Smooth muscle cell (in vitro differentiated cells): ENCODE measurements at regions not wholly inside any gene's neighbourhood (a gene's known extent, or its start where the extent isn't known, plus 50 kb on each side); places are given as distances from the start of the nearest gene placed in this dataset.

Experiments used
- DNase-seq: peaks from one replicate; lab custom pipeline; 2025; ENCODE audit not compliant: unreplicated experiment; lab: John Stamatoyannopoulos, UW
- H2AFZ ChIP-seq: fragments of 200-600 bp; sonication (generic); 2 replicates; pipeline ENCODE4 v1.6.0; 2016; ENCODE audit warnings: antibody characterized with exemption, low read depth, mild to moderate bottlenecking
- H3F3A ChIP-seq: fragments of 200-600 bp; sonication (generic); 2 replicates; pipeline ENCODE4 v1.6.0; 2017; ENCODE audit warnings: antibody characterized with exemption, low read depth
- H3K27ac ChIP-seq: fragments of 200-600 bp; sonication (generic); 2 replicates; pipeline ENCODE4 v1.5.1; 2016; ENCODE audit warnings: low read depth, mild to moderate bottlenecking
- H3K27me3 ChIP-seq: fragments of 200-600 bp; sonication (generic); 2 replicates; pipeline ENCODE4 v1.6.1; 2016; ENCODE audit warnings: low read depth, mild to moderate bottlenecking
- H3K36me3 ChIP-seq: fragments of 200-600 bp; sonication (generic); 2 replicates; pipeline ENCODE4 v1.5.1; 2016; ENCODE audit warnings: low read depth
- H3K4me1 ChIP-seq: fragments of 200-600 bp; sonication (generic); 2 replicates; pipeline ENCODE4 v1.5.1; 2016; ENCODE audit warnings: low read depth
- H3K4me2 ChIP-seq: fragments of 200-600 bp; sonication (generic); 2 replicates; pipeline ENCODE4 v1.6.0; 2016; ENCODE audit warnings: mild to moderate bottlenecking
- H3K4me3 ChIP-seq: fragments of 200-600 bp; sonication (generic); 2 replicates; pipeline ENCODE4 v1.5.1; 2016; ENCODE audit warnings: mild to moderate bottlenecking
- H3K79me2 ChIP-seq: fragments of 200-600 bp; sonication (generic); 2 replicates; pipeline ENCODE4 v1.6.0; 2016; ENCODE audit warnings: low read depth, mild to moderate bottlenecking
- H3K9ac ChIP-seq: fragments of 200-600 bp; sonication (generic); 2 replicates; pipeline ENCODE4 v1.6.0; 2016; ENCODE audit warnings: low read depth
- H3K9me3 ChIP-seq: fragments of 200-600 bp; sonication (generic); replicated peaks from 2 replicates; pipeline ENCODE4 v1.5.1; 2016; ENCODE audit warnings: low read depth
- H4K20me1 ChIP-seq: fragments of 200-600 bp; sonication (generic); 2 replicates; pipeline ENCODE4 v1.6.0; 2016; ENCODE audit warnings: low read depth
- CTCF ChIP-seq: fragments of 200-600 bp; sonication (generic); IDR thresholded peaks from 2 replicates; pipeline ENCODE4 v1.5.1; 2017; ENCODE audit warnings: borderline replicate concordance, mild to moderate bottlenecking, antibody characterized with exemption; ENCODE audit not compliant: insufficient read depth, poor library complexity, severe bottlenecking
- WGBS: methylation state at CpG from one replicate; pipeline ENCODE4 v1.1.7; 2016; ENCODE audit warnings: low lambda C conversion rate; 5-methylcytosine and 5-hydroxymethylcytosine counted together

- no peaks in the 10 kb centered on the region for H3K79me2 ChIP-seq
- H3K4me1 ChIP-seq = peaks cover 12% of the 10 kb centered on the region
- H3K9ac ChIP-seq = no peak overlapping the region
- H3F3A ChIP-seq = no peaks in the 10 kb centered on the region
- no peak overlapping the region for H3K4me3 ChIP-seq
- DNase-seq = no peak
- WGBS = 95% methylated on average over 1 of the region's 1 CpG
- no peak overlapping the region for H3K27ac ChIP-seq
- no peaks in the 10 kb centered on the region for H4K20me1 ChIP-seq
- no peaks in the 10 kb centered on the region for H3K27me3 ChIP-seq
- no peak overlapping the region for H3K4me2 ChIP-seq
- TF ChIP-seq CTCF = no peak
- no peak overlapping the region for H2AFZ ChIP-seq
- no peaks in the 10 kb centered on the region for H3K9me3 ChIP-seq
- no peaks in the 10 kb centered on the region for H3K36me3 ChIP-seq
These were observed 258.3 kb downstream of the C3orf38 start for GRCh38 chr3:88408097-88408496.

- Histone ChIP-seq H3K79me2 (no peaks in the 10 kb centered on the region), H2AFZ (no peak overlapping the region), H3K9me3 (no peaks in the 10 kb centered on the region), H3K4me2 (no peak overlapping the region), H3K4me3 (no peak overlapping the region), H4K20me1 (no peaks in the 10 kb centered on the region), H3K36me3 (no peaks in the 10 kb centered on the region), H3K9ac (no peak overlapping the region), H3F3A (no peaks in the 10 kb centered on the region), H3K27me3 (no peaks in the 10 kb centered on the region), H3K27ac (no peak overlapping the region), H3K4me1 (peaks cover 12% of the 10 kb centered on the region)
- DNase-seq = no peak
- WGBS = 77% methylated on average over 5 of the region's 5 CpGs
- TF ChIP-seq CTCF = no peak
These were observed 259.2 kb downstream of the C3orf38 start for GRCh38 chr3:88408935-88409334.

- Histone ChIP-seq H3K36me3 (no peaks in the 10 kb centered on the region), H3K4me1 (peaks cover 12% of the 10 kb centered on the region), H4K20me1 (no peaks in the 10 kb centered on the region), H3F3A (no peaks in the 10 kb centered on the region), H3K9ac (no peak overlapping the region), H3K4me2 (no peak overlapping the region), H3K27me3 (no peaks in the 10 kb centered on the region), H3K4me3 (no peak overlapping the region), H3K27ac (no peak overlapping the region), H3K79me2 (no peaks in the 10 kb centered on the region), H2AFZ (no peak overlapping the region), H3K9me3 (no peaks in the 10 kb centered on the region)
- 64% methylated on average over 3 of the region's 3 CpGs for WGBS
- no peak for DNase-seq
- TF ChIP-seq CTCF = no peak
These were observed 260.5 kb downstream of the C3orf38 start for GRCh38 chr3:88410259-88410658.

- Histone ChIP-seq H3K36me3 (no peaks in the 10 kb centered on the region), H3K27ac (no peak overlapping the region), H2AFZ (no peak overlapping the region), H3K4me1 (peaks cover 12% of the 10 kb centered on the region), H3K27me3 (no peaks in the 10 kb centered on the region), H3K9ac (no peak overlapping the region), H3K4me3 (no peak overlapping the region), H3K9me3 (no peaks in the 10 kb centered on the region), H3K4me2 (no peak overlapping the region), H3F3A (no peaks in the 10 kb centered on the region), H3K79me2 (no peaks in the 10 kb centered on the region), H4K20me1 (no peaks in the 10 kb centered on the region)
- TF ChIP-seq CTCF = no peak
- no peak for DNase-seq
- WGBS = 80% methylated on average over 1 of the region's 1 CpG
These were observed 262.6 kb downstream of the C3orf38 start for GRCh38 chr3:88412346-88412745.
